SKM-1 treated with dmso at 0.1 percent for 144 hours (cell line): ENCODE measurements at regions not wholly inside any gene's neighbourhood (a gene's known extent, or its start where the extent isn't known, plus 50 kb on each side); places are given as distances from the start of the nearest gene placed in this dataset.

Experiments
- DNase-seq: peaks from one replicate; lab custom pipeline; 2025; ENCODE audit not compliant: unreplicated experiment; lab: John Stamatoyannopoulos, UW

DNA sequence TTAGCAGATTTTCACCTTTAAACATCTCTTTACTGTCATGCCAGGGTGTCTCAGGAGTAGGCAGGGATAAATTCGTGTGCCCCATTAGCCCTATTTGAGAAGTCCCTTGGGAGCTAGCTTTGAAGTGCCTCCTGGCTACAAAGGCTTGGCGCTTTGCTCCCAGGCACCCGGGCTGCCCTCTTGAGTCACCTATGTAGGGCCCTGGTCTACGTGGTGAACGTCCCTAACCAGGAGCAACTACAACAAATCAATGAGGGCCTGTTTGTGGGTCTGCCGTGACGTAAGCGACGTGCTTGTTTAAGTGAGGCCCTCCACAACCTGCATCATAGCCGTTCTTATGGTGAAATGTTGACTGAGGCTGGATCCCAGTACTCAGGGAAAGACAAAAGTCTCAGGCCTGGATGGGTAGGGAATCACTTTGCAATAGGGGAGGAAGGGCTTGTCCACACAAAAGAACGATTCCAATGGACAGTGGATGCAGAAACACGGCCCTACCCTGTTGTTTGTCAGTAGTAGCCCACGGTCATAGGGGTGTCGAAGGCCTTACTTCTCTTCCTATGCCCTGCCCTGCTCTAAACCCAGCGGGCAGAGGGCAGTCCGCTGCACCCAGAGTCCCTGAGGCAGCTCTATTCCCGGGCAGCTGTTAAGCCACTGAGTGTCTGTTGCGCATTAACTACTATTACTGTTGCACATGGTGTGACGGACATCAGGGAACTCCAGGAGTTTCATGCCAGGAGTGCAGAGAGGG lies 93.9 kb downstream of the INHBB start:
- no peak for DNase-seq

DNA sequence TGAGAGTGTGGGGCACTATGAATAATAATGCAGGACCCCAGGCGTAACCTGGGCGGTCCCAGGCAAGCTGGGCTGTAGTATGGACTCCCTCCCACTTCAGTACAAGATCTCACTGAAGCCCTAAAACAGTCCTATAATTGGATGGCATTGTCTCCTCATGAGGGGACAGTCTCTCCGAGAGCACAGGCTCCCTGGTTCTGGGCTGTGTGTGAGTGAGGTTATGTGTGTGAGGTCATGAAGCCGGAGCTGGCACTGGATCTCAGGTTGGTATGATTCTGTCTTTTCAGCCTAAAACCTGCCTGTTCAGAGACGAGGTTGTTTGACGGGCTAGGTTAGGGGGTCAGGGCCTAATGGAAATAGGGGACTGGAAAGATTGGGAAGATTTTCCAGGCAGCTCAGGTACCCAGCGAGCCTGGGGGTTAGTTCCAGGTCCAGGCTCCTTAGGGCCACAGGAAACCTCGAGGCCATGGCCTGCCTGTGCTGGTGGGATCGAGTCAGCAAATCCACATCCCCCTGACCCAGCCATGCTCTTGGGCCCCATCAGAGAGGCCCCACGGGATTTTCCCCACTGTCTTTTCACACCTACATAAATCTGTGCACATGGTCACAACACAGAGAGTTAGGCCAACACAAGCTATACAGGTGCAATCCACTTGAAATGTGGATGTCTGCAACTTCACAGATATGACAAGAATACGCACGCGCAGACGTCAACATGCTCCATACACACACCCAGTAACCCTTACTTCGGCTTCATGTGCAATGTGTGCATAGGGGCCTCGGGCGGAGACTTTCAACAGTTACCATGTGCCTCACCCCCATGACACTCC lies 94.8 kb downstream of the INHBB start:
- DNase-seq = no peak

DNA sequence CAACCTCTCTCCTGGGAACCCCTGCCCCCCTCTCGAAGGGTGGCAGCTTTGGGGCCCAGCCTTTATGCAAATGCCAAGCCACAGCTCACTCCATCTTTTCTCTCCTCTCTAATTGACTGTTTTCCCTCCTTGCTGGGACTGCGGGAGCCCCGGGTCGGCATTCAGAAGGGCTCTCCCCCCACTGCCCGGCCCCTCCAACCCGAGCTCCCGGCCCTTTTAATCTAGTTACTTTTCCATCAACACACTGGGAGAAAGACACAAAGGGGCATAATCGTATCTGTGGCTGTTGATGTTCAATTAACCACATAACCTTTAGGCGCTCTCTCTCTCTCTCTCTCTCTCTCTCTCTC lies 95.4 kb downstream of the INHBB start:
- no peak for DNase-seq

DNA sequence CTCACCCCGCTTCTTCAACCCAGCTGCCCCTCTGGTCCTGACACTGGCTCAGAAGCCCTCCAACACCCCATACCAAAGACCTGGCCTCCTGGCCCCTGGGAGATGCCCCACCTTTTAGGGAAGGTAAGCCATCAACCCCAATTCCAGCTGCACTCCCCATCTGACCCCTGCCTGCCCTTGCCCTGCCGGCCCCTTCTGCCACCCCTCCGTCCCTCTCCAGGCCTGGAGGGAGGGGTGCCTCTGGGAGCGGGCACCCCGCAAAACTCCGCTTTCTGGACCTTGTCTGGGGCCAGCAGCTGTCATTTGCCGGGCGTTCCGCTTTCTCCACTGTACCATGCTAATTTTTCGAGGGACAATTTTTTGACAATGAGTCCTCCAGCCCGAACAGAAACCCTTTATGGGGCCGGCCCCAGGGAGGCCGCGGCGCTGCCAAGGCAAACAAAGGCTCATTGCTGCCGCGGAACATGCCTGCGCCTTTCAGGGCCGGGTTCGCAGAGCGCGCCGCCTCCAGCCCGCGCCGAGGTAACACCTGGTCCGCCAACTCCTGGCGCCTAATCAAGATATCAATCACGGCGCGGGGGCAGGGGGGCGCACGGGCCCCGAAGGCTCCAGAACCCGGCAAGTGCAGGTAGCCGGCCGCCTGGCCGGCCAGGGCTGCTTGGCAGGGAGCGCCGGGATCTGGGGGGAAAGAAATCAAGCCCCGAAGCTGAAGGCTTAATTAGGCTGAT lies 96.0 kb downstream of the INHBB start:
- no peak for DNase-seq

DNA sequence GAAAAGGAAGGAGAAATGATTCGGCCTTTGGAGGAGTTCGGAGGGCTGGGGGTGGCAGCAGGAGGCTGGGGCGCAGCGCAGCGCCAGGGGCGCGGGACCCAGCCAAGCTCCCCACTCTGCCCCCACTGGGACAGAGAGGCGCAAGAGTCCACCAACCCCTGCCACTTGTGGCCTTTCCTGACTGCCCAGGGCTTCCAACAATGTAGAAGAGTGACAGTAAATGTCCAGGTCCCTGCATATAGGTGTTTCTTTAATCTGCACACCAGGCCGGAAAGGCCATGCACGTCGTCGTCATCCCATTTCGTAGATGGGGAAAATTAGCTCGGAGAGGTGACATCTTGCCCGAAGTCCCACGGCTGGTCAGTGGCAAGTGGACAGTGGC lies 96.6 kb downstream of the INHBB start:
- no peak for DNase-seq

DNA sequence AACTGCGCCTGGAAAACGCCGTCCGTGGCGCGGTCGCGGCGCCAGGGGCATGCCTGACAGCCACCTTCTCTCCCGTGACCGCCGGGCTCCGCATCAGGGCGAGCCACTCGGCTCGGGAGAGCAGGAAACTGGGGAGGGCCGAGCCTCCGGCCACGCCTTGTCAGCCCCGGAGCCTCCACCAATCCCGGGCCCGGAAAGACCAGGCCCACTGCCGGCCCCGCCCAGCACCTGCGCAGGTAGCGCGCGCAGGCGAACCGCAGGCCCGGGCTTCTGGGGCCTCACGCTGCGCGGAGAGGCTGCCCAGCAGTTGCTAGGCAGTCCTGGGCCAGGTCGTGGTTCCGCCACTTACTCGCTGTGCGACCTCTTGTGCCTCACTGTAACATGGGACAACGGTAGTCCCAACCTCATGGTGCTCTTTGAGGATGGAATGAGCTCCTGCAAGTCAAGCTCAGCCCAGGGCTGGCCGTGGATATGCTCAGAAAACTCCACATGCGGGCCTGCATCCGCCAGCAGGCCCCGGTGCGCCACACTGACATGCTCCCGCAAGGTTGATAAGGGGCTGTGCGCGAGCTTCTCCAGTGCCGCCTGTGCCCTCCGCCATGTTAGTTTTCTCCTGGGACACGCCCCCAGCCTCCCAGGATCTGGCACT lies 97.1 kb downstream of the INHBB start:
- no peak for DNase-seq

DNA sequence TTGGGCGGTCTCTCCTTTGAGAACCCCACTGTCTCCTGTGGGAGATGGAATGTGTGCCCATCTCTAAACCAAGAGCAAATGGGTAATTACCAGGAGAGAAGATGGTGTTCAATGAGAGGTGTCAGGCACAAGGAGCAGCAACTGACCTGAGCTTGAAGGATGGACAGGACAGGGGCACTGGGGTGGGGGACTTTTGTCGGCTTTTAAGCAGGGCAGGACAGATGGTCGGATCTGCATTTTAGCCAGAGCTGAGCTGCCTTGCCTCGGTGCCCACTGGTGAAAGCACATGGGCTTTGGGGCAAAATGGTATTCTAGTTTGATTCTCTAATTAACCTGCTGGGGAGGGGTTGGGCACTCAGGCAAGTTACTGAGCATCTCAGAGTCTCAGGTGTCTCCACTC lies 98.0 kb downstream of the INHBB start:
- DNase-seq = no peak

DNA sequence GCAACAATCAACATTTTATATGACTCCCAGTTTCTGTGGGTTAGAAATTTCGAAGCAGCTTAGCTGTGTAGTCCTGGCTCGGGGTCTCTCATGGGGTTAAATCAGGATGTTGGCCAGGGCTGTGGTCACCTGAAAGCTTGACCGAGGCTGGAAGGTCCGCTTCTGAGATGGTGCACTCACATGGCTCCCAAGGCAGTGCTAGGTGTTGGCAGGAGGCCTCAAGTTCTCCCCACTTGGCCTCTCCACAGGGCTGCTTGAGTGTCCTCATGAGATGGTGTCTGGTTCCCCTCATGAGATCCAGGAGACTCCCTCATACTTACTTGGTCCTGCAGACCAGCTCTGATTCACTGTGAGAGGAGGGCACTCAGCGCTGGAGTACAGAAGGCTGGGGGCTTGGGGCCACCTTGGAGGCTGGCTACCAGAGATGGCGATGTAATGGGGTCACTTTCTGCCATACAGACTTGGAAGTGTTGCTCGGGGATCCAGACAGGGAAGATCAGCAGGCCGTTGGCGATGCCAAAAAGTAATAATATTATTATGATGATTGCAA lies 98.8 kb downstream of the INHBB start:
- DNase-seq = no peak

DNA sequence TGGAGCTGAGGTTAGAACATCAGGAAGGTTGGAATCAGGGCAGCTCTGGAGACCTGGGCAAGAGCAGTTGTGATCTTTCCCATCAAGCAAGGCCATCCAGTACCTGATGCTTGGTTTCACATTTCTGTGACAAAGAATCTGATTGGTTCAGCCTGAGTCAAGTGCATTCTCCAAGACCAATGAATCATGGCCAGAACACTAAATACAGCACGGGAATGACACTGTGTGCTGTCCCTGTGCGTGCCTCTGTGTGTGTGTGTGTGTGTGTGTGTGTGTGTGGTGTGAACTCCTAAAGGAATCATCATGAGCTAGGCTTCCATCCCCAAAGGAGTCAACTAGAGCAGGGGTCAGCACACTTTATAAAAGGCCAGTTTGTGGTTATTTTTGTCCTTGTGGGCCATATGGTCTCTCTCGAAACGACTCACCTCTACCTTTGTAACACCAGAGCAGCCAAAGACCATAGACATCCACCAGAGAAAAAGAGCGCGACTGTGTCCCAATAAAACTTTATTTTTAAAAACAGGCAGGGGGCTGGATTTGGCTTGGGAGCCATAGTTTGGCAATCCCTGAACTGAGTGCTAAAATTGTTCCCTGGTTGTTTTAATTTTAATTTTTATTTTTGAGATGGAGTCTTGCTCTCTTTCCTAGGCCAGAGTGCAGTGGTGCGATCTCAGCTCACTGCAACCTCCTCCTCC lies 99.7 kb downstream of the INHBB start:
- no peak for DNase-seq

DNA sequence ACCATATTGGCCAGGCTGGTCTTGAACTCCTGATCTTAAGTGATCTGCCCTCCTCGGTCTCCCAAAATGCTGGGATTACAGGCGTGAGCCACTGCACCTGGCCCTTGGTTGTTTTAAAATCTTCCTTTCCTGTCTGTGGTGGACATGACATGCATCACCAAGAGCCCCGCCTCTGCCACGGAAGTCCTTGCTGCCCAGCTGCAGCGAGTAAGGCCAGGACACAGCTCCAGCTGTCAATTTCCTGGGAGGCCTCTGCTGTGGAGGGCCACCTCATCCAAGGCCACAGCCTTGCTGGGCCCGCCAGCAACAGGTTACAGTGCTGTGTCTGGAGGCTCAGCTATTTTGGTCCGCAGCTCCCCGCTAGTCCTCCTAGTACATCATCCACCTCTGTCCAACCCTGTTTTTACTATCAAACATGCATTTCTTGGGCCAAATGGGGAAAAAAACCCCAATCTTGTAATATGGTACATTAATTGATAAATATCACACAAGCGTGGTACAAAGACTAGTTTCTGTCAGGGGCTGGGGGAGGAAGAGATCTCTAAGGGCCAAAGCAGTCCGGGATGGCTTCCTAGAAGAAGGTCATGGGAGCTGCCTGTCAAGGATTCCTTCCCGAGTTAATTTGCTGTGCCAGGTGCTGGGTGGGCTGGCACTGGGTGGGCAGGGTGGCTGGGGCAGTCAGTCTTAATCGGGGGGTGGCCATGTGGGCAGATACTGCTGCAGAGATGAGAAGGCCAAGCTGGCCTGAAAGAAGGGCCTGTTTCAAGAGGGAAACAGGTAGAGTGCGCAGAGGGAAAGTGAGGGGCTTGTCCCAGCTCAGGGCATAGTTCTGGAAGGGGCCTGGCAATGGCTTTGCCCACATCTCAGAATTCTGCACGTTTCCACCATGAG lies 100.5 kb downstream of the INHBB start:
- DNase-seq = no peak

DNA sequence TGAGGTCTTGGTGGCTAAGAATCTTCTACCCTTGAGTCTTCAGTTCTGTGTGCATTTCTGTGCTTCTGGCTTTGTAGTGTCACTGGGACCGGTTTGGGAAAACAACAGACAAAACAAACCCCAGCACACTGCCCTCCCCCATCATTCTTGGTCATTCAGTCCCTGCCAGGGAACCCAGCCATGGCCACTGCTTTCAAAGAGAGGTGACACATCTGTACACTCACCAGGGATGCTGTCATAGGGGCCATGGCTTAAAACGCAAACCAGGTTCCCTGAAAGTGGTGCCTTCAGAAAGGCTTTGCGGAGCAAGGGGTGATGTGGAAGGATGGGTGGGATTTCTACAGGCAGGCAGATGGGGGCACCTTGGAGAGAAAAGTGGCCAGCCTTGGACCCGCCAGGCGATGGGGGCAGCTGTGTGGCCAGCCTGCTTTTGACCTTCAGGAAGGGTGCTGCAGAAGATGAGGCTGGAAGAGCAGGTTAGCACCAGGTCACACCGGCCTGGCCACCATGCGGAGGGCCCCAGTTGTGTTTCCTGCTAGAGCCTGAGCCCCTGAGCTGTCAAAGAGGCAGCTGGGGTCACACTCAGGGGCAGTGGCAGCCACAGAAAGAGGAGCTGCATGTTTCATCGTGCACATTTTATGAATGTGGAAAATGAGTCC lies 101.3 kb downstream of the INHBB start:
- no peak for DNase-seq

DNA sequence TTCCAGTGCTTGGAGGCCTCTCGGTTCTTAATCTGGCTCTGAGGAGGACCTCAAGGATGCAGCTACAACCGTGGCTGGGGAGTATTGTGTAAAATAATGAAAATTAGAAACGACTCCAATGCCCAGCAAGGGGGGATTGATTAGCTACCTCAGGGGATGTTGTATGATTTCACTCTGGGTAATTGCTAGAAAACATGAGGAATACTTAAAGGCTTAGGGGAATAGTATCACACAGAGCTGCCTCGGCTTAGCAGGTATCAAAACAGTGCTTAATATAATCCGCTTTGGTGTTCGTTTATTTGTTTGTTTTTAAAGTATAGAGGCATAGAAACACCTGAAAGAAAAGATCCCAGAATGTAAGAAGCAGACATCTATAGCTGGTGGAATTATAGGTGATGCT lies 102.5 kb downstream of the INHBB start:
- no peak for DNase-seq

DNA sequence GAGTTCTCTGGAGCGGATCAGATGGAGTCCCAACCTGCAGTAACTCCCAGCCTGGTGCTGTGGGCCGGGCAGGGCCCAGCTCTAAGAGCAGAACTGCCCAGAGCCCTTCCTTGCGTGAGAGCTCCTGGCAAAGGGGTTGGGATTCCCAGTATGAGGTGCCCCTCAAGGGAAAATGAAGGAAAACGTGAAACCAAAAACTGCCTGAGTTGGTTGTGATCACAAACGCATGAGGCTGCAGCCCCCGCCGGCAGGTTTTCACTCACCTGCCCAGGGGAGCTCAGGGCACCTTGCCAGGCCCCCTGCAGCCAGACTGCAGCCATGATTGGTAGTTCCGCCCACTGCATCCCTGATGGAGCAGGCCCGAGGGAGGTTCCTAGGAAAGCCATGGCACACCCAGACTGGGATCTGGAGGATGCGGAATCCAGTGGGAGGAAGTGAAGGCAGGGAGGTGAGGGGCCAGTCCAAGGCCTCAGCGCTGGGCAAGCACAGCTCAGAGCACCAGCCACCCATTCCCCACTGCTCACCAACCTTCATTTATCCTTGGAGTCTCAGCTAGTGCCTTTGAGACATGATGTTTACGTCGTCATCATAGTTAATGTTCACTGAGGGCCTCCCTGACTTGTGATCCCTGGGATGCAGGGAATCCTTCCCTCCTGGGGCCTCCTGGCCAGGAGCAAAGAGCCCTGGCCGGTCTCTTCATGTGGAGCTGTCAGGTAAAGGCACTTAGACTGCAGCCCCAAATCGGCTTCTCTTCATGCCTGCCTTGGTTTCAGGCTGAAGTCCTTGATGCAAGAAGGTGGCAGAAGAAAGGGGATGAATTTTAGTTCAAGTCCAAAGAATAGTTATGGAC lies 103.2 kb downstream of the INHBB start:
- DNase-seq = no peak

DNA sequence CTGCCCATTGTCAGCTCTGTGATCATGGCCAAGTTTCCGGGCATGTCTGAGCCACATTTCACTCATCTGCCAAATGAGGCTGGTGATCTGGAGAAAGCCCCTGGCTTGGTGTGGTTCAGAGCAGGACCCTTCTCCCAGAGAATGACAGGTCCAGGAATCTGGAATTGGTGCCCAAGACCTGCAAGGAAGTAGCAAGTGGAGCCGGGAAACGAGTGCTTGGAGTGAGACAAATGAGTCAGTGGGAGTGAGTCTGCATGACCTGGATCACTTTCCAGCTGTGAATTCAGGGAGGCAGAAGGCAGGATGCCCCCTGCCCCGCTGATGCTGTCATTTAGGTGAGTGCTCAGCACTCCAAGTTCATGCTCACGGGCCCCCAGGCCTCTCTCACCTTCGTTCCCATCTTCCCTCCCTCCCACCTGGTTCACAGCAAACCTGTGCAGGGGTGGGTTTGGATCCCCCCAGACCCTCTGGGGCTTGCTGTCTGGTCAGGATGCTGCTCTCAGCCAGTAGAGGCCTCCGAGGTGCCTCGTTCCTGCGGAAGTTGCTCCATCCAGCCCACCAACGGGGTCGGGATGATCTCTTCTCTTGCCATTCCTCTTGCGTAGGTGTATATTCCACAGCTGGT lies 104.4 kb downstream of the INHBB start:
- no peak for DNase-seq

DNA sequence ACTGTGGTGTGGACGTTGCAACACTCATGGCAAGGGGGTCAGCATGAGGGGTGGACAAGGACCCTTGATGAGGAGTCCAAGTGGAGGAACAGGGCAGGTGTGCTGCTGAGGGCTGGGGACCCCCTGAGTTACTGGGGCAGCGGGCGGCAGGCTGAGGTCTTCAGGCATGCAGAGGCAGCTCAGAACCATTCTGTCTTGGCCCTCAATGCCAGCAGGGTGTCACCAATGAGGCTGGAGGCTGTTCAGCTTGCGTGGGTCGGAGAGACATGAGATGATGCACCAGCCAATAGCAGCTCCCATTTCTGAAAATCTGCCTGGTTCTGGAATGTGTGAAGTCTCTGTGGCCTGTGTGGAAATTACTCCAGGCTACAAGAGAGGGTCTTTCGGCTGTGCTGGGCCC lies 105.4 kb downstream of the INHBB start:
- no peak for DNase-seq

DNA sequence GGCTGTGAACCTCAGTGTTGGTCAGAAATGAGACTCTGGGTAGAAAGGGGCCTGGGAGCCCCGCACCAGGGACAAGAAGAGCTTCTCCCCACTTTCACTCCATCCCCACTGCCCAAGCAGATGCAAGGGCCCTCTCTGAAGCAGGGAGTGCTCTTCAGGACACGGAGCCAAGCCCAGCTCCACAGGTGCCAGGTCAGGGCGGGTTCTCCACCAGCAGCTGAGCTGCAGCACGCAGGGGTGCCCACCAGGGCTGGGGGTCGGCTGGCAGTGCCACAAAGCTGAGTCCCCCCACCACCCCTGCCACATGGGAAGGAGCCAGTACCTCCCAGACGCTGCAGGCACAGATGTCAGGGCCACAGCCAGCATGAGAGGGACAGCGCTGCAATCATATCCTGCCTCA lies 106.2 kb downstream of the INHBB start:
- no peak for DNase-seq

DNA sequence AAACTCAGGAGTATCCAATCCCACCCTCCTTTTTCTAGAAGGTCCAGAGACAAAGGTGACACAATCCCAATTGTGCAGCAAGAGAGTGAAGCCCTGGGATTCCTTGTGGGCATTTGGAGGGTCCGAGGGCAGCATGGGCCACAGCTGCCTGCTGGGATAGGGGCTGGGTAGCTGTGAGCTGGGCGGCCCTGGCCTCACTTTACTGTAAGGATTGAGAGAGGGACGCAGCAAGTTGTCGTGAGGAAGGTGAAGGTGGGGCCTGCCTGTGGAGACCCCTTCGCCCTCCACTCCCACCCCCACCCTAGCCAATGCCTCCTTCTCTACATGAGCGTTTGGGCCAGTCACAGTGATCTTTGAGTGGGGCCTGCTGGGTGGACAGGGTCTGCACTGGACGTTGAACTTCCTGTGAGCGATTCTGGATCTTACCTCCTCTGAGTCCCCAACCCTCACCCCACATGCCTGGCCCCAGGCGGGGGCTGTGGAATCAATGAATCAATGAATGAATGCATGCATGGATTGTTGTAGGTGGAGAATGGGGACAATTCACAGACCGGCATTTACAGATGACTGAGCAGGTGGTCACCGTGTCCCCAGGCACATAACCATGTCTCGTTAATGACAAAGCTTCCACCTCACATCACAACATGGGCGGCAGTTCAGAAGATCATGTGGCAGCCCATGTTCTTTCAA lies 107.2 kb downstream of the INHBB start:
- no peak for DNase-seq
